OCI-LY7 (cell line): ENCODE measurements at regions not wholly inside any gene's neighbourhood (a gene's known extent, or its start where the extent isn't known, plus 50 kb on each side); places are given as distances from the start of the nearest gene placed in this dataset.

Source experiments
- EZH2phosphoT487 ChIP-seq: fragments of 200-600 bp; sonication (generic); IDR thresholded peaks from 2 replicates; pipeline ENCODE4 v1.6.1; 2018; ENCODE audit warnings: low read depth, borderline replicate concordance, mild to moderate bottlenecking, mixed run types, antibody characterized with exemption, low read length, moderate library complexity, mixed read lengths
- TF ChIP-seq, protein P1 (sequence below): fragments of 200-600 bp; sonication (generic); conservative IDR thresholded peaks from 2 replicates; pipeline ENCODE4 v1.5.1; 2014; ENCODE audit warnings: mild to moderate bottlenecking, antibody characterized with exemption, low read length, moderate library complexity, mixed read lengths

DNA sequence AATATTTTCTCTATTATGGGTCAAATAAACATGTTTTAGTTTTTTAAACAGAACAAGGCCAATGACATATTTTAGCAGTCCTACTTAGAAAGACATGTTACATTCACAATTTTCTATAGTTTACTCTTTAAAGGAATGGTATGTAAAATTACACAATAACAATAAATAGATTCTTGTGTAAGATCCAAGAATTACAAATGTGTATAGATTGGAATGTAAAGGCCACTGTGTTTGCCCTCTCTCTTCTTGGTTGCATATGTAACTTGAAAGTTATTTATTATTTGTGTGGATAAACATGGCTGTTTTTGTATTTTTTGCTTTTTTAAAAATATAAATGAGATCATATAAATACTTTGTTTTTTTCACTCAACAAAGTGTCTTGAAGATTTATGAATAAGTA, 979.3 kb upstream of the CELF2 start:
- TF ChIP-seq, protein P1, sequence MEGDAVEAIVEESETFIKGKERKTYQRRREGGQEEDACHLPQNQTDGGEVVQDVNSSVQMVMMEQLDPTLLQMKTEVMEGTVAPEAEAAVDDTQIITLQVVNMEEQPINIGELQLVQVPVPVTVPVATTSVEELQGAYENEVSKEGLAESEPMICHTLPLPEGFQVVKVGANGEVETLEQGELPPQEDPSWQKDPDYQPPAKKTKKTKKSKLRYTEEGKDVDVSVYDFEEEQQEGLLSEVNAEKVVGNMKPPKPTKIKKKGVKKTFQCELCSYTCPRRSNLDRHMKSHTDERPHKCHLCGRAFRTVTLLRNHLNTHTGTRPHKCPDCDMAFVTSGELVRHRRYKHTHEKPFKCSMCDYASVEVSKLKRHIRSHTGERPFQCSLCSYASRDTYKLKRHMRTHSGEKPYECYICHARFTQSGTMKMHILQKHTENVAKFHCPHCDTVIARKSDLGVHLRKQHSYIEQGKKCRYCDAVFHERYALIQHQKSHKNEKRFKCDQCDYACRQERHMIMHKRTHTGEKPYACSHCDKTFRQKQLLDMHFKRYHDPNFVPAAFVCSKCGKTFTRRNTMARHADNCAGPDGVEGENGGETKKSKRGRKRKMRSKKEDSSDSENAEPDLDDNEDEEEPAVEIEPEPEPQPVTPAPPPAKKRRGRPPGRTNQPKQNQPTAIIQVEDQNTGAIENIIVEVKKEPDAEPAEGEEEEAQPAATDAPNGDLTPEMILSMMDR = no peak
- TF ChIP-seq EZH2phosphoT487 = no peak
